CD4-positive, alpha-beta T cell treated with Interleukin-10 for 1 hour (primary cell): ENCODE measurements at regions not wholly inside any gene's neighbourhood (a gene's known extent, or its start where the extent isn't known, plus 50 kb on each side); places are given as distances from the start of the nearest gene placed in this dataset.
A peak's percentile ranks its signal among the peaks of the same experiment; 100 is the strongest.

ENCODE experiments used
- DNase-seq: peaks from one replicate; pipeline ENCODE4 v3.0.0-alpha.2; 2020

DNA sequence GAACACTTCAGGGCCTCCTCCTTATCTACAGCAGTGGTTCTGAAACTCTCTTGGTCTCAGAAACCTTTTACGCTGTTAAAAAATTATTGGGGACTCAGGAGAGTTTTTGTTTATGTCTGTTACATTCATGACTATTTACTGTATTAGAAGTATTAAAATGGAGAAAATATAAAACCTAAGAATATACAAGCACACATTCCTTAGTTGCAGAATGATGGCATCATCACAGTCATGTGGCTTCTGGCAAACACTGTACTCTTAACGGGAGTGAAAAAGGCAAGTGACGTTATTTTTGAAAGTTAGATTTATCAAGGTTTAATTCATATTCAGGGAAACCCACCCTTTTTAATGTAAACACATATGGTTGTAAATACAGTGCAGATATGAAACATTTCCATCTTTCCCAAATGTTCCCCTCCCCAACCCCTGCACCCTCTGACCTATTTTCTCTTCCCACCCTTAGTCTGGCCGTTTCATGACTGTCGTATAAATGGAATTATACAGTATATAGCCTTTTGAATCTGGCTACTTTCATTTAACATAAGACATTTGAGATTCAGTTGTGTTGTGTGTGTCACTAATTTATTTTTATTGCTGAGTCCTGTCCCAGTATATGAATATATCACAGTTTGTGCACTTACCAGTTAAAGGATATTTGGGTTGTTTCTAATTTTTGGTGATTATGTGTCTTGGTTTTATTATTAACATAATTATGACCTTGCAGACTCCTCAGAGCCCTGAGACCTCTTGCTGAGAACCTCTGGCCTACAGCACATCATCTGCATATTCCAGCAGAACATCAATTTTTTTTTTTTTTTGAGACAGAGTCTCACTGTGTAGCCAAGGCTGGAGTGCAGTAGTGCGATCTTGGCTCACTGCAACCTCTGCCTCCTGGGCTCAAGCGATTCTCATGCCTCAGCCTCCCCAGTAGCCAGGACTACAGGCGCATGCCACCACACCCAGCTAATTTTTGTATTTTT, 457.0 kb downstream of the PCNX1 start:
- no peak for DNase-seq

- no peak for DNase-seq
Measured at GRCh38 chr14:71365361-71365760, 458.1 kb downstream of the PCNX1 start.

DNA sequence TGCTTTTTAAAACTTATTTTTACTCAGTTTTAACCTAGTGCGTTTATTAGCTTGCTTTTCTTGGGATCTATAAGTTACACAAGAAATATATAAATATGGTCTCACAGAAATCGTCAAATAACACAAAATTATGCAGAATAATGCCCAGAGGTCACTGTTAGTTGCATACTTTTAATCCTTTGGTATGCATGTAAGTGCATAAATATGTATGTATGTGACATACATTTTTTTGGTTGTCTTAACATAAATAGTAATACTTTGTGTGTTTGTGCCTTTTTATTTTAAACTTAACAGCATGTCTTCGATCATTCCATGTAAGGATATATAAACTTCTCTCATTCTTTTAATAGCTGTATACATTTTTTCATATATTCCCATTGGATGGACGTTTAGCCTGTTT, 459.6 kb downstream of the PCNX1 start:
- DNase-seq: no peak

- no peak for DNase-seq
Measured at GRCh38 chr14:71371711-71372396, 464.6 kb downstream of the PCNX1 start.

DNA sequence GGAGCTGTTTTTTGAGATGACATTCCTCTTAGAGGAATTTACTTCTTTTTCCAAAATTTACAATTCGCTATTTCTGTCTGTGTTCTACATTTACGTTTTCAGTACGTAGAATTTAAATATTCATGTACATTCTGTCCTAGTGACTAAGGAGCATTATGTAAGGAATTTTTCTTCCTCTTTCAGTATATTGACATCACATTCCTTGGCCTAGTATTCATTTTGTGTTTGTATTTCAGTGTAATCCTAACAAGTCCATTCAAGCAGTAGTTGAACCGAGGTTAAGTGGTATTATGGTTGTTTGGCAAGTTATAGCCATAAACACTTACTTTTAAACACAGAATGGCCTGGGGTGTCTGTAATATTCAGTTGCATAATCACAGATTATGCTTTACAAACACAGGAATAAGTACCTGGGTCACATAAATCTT, 465.2 kb downstream of the PCNX1 start:
- no peak for DNase-seq

- no peak for DNase-seq
Measured at GRCh38 chr14:71373773-71374172, 466.5 kb downstream of the PCNX1 start.

DNA sequence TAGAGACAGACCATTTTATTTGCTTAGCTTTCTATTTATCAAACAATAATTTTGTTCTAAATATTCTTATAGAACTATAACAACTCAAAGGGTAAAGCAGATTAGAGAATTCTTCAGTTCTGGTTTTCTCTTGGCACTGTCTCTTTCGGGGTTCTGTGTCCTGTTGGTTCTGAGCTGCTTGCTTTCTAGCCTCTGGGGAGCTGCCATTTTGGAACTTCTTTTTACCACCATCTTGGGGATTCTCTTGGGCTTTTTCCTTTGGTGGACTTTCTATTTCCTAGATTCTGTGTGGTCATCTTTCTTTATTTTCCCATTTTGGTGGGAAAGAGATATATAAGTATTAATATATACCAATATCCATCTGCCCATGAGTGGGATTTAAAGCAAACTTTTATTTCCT, 467.7 kb downstream of the PCNX1 start:
- no peak for DNase-seq

DNA sequence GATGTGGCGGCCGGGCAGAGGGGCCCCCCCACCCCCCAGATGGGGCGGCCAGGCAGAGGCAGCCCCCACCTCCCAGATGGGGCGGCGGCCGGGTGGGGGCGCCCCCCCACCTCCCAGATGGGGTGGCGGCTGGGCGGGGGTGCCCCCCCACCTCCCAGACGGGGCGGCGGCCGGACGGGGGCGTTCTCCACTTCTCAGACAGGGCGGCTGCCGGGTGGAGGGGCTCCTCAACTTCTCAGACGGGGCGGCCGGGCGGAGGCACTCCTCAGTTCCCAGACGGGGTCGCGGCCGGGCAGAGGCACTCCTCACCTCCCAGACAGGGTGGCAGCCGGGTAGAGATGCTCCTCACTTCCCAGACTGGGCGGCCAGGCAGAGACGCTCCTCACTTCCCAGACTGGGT, 469.8 kb downstream of the PCNX1 start:
- no peak for DNase-seq

DNA sequence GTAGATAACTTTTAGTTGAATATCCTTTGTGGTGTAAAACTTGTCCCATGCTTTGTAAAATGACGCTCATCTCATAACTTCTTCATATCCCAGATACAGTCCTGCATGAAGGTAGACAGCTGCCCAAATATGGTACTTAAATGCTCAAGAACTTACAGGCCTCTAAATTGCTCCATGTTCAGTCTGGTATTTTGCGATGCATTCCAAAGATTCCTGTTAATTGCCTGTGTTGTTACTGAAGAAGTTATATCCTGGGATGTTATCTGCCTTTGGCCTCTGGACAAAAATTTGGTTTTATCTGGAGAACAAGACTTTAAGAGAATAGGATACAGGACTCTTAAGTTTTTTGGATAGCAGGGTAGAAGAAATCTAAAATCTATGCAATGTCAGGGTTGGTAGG, 473.0 kb downstream of the PCNX1 start:
- no peak for DNase-seq

GRCh38 chr14:71381814-71382213, 474.6 kb downstream of the PCNX1 start:
- DNase-seq: no peak

GRCh38 chr14:71382315-71382714, 475.1 kb downstream of the PCNX1 start:
- DNase-seq: no peak

DNA sequence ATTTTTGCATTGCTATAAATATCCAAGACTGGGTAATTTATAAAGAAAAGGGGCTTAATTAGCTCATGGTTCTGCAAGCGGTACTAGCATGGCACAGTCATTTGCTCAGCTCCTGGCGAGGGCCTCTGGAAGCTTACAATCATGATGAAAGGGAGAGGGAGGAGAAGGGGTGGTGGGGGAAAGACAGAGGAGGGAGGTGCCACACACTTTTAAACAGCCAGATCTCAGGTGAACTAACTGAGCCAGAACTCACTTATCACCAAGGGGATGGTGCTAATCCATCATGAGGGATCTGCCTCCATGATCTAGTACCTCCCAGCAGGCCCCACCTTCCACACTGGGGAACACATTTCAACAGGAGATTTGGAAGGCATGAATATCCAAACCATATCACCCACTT, 476.3 kb downstream of the PCNX1 start:
- no peak for DNase-seq

DNA sequence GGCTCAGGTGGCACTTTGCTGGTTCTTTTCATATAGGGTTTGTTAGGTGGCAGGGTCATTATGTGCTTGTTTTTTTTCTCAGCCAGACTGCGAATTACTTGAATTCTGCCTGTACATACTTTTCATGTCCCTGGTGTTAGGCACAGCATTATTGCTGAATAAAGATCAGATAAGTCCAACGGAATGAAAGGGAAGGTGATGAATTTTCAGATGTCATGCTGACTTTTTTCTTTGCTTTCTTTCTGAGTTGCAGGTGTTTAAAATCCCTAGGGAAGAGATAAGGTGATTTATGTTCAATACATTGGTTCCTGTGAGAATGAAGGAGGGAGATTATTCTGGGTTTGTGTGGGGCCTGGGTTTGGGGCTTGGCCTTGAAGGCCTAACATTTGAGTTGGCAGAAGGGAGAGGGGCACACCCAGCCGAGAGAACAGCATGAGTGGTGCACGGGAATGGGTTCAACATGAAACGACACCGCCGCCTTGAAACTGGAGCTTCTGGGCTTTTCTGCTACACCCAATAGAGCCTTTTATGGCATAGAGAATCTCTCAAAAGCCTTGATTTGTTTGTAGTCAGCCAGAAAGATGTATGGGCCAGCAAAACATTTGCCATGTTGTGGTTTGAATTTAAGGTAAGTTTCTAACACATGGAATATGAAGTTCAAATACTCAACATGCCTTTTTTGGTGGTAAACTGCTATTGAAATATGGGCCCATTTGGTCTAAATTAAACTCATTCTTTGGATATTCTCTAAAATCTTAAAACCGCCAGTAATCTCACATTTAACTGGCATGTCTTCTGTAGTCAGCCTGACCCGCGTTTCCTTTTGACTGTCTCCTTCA, 477.0 kb downstream of the PCNX1 start:
- DNase-seq: no peak

GRCh38 chr14:71387753-71388152, 480.5 kb downstream of the PCNX1 start:
- DNase-seq: no peak

GRCh38 chr14:71388336-71388735, 481.1 kb downstream of the PCNX1 start:
- DNase-seq: no peak

DNA sequence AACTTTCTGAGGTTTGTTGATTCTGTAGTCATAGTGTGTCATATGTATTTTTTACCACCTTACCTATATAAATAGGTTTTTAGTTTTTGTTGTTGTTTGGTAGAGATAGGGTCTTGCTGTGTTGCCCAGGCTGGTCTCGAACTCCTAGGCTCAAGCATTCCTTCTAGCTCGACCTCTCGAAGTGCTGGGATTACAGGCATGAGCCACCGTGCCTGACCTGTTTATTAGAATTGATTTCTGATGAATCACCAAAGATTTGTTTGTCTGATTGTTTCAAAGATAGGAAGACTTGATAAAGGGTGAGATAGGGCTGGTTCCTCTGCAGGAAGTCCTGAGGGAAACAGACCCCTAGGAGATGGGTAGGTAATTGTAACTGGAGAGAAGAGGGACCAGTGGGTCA, 481.6 kb downstream of the PCNX1 start:
- no peak for DNase-seq

GRCh38 chr14:71394386-71394785, 487.1 kb downstream of the PCNX1 start:
- DNase-seq: no peak

DNA sequence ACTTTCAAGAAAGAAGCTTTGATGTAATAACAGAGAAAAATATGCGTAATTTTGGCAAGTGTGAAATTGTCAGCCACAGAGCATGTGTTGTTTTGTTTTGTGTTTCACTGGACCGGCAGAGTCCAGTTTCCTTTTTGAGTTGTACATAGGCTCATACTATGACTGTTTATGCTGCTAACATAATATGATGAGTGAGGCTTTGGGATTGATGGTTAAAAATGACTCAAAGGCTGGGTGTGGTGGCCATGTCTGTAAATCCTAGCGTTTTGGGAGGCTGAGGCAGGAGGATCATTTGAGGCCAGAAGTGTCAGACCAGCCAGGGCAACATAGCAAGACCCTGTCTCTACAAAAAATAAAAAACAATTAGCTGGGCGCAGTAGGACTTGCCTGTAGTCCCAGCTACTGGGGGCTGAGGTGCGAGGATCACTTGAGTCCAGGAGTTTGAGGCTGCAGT, 487.9 kb downstream of the PCNX1 start:
- DNase-seq: no peak

GRCh38 chr14:71395636-71396035, 488.4 kb downstream of the PCNX1 start:
- DNase-seq: no peak

GRCh38 chr14:71396050-71396677, 488.9 kb downstream of the PCNX1 start:
- DNase-seq: no peak

DNA sequence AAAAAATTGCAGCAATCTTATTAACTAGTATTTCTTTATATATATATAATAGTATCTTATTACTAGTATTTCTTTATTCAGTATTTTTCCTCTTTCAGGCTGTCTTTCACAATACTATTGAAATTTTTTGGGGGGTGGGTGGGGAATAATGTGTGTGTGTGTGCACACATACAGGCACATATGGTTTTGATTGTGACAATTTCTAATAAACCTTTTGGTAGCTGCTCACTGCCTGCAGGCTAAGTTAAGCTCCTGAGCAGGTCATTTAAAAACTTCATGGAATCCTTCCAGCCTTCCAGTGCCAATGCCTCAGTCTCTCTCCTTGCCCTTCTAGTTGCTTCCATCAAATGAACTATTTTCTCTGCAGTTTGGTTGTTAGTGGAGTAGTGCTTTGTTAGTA, 490.1 kb downstream of the PCNX1 start:
- no peak for DNase-seq

- DNase-seq: no peak
Measured at GRCh38 chr14:71398450-71398849, 491.2 kb downstream of the PCNX1 start.

DNA sequence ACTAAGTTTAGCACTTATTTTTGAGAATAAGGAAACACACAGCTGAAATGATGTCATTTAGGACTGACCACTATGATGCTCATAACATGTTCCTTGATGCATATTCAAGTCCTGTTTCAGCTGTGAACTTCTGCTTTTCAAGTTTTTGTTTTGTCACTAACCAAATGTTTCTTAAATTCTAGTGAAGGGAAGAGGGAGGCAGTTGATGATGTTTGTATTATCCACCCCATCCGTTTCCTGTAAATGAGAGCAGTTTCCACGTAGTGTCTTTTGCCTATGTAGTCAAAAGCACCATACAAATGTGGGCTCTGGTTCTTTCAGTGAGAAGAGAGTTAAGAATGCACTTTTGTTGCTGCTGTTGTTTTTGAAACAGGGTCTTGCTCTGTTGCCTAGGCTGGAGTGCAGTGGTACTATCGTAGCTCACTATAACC, 491.8 kb downstream of the PCNX1 start:
- peak; percentile 57 for DNase-seq
